OCI-LY3 (cell line): ENCODE measurements at regions not wholly inside any gene's neighbourhood (a gene's known extent, or its start where the extent isn't known, plus 50 kb on each side); places are given as distances from the start of the nearest gene placed in this dataset.

ENCODE experiments used
- EZH2phosphoT487 ChIP-seq: fragments of 200-600 bp; shearing (Covaris generic); IDR thresholded peaks from 2 replicates; pipeline ENCODE4 v1.6.1; 2018; ENCODE audit warnings: antibody characterized with exemption, mixed run types, low read depth
- TF ChIP-seq, protein P1 (sequence below): fragments of 200-600, 300-600 bp; sonication (generic); IDR thresholded peaks from 2 replicates; pipeline ENCODE4 v1.5.1; 2014; ENCODE audit warnings: antibody characterized with exemption, low read length, low read depth

DNA sequence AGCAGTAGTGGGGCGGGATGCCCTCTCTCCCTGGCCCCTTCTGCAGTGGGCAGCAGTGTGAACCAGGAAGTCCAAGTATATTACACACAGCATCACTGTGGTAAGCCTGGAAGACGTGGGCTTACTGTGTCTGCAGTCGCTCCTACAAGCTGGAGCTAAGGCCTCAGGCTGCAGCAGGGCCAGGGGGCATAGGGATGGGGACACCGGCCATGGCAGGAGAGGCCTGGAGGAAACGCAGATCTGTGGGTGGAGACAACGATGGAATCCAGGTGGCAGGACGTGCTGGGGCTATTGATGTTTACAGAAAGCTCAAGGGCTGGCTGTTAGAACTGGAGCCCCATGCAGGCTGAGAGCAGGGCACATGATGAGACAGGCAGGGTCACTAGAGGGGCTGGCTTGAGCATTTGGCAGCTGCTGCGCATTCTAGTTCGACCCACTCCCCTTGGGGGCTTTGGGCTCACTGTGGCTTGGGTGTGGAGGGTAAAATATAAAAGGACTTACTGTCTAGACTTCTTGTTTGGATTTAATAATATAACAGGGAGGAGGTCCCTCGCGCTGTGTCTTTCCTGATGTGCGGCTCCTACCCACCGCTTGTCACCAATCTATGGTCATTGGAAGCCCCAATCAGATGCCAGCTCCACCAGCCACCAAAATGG, 539.5 kb downstream of the TBC1D22A start:
- TF ChIP-seq, protein P1, sequence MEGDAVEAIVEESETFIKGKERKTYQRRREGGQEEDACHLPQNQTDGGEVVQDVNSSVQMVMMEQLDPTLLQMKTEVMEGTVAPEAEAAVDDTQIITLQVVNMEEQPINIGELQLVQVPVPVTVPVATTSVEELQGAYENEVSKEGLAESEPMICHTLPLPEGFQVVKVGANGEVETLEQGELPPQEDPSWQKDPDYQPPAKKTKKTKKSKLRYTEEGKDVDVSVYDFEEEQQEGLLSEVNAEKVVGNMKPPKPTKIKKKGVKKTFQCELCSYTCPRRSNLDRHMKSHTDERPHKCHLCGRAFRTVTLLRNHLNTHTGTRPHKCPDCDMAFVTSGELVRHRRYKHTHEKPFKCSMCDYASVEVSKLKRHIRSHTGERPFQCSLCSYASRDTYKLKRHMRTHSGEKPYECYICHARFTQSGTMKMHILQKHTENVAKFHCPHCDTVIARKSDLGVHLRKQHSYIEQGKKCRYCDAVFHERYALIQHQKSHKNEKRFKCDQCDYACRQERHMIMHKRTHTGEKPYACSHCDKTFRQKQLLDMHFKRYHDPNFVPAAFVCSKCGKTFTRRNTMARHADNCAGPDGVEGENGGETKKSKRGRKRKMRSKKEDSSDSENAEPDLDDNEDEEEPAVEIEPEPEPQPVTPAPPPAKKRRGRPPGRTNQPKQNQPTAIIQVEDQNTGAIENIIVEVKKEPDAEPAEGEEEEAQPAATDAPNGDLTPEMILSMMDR: no peak
- TF ChIP-seq EZH2phosphoT487: no peak
